ENCODE measurements at regions not wholly inside any gene's neighbourhood (a gene's known extent, or its start where the extent isn't known, plus 50 kb on each side); places are given as distances from the start of the nearest gene placed in this dataset.

- no TSS peak for BruUV-seq (replicated peaks)
- H3K9me3 ChIP-seq (ENCODE audit: control insufficient read depth, insufficient read depth, low read length) = no peaks in the 10 kb centered on the region; the same call in 1 of the 2 replicates
- DNase-seq = no peak
- no peak overlapping the region for H3K23ac ChIP-seq (ENCODE audit: low read depth, low read length)
- H4K5ac ChIP-seq (ENCODE audit: low read depth, low read length) = no peak overlapping the region
- no peak overlapping the region for H2BK120ac ChIP-seq (ENCODE audit: low read depth, low read length)
- H3K4me3 ChIP-seq (ENCODE audit: insufficient read depth, low read depth, low read length) = no peak overlapping the region
- no peak for ATAC-seq (ENCODE audit: low read depth)
- no peaks in the 10 kb centered on the region for H3K36me3 ChIP-seq (ENCODE audit: control insufficient read depth, insufficient read depth, low read length)
- H3K27ac ChIP-seq (ENCODE audit: insufficient read depth, low read length) = no peak overlapping the region
- H3K27me3 ChIP-seq (ENCODE audit: control insufficient read depth, insufficient read depth, low read length) = no peaks in the 10 kb centered on the region
- no peaks in the 10 kb centered on the region for H3K9me1 ChIP-seq (ENCODE audit: insufficient read depth, low read length)
- POLR2A ChIA-PET (ENCODE audit: unreplicated experiment) = no interaction called here
- no peaks in the 10 kb centered on the region for H4K20me1 ChIP-seq (ENCODE audit: insufficient read depth, low read length)
- no peak overlapping the region for H2AFZ ChIP-seq (replicated peaks; ENCODE audit: low read length, poor library complexity)
- H3K4ac ChIP-seq (ENCODE audit: low read depth, low read length) = no peak overlapping the region
- H3K4me2 ChIP-seq (ENCODE audit: low read depth, low read length) = no peak overlapping the region
- no peak overlapping the region for H4K91ac ChIP-seq (ENCODE audit: insufficient read depth, low read depth, low read length)
- H2BK15ac ChIP-seq (ENCODE audit: low read depth, low read length) = no peak overlapping the region
- no CpG with 5 or more reads among the region's 4 CpGs for WGBS, 2 experiments (ENCODE audit: extremely low coverage in 2 of 2, insufficient read length in 1 of 2)
- no peaks in the 10 kb centered on the region for H3K79me1 ChIP-seq (ENCODE audit: low read depth in 1 of 2, low read length in 2 of 2)
- intact Hi-C loops (cut with micrococcal nuclease) (no loop called here), dilution Hi-C loops (cut with HindIII; ENCODE audit: low sequenced_read_pairs, unreplicated experiment) (no loop called here), in situ Hi-C loops (cut with MboI; ENCODE audit: low sequenced_read_pairs) (no loop called here)
- H4K8ac ChIP-seq (ENCODE audit: low read depth in 2 of 2, low read length in 2 of 2) = no peak overlapping the region
- H2BK20ac ChIP-seq (ENCODE audit: low read depth, low read length) = no peak overlapping the region
- no peak overlapping the region for H3K18ac ChIP-seq (ENCODE audit: low read depth, low read length)
- no peak for TF ChIP-seq MAFK (IDR thresholded peaks at IDR 0.05; ENCODE audit: low read depth, low read length)
- no peak for TF ChIP-seq FOS (IDR thresholded peaks at IDR 0.05; ENCODE audit: low read depth, low read length)
- no peak for TF ChIP-seq RAD21 (IDR thresholded peaks at IDR 0.05; ENCODE audit: low read length)
- no peak for TF ChIP-seq SMC3 (IDR thresholded peaks at IDR 0.05; ENCODE audit: low read depth, low read length)
- TF ChIP-seq NFE2L2 (IDR thresholded peaks at IDR 0.05; ENCODE audit: low read depth, low read length) = no peak
- no peak for TF ChIP-seq CEBPB (IDR thresholded peaks at IDR 0.05; ENCODE audit: low read depth, low read length)
- TF ChIP-seq RFX5 (IDR thresholded peaks at IDR 0.05; ENCODE audit: low read depth, low read length) = no peak
- TF ChIP-seq USF2 (IDR thresholded peaks at IDR 0.05; ENCODE audit: low read depth, low read length) = no peak
- TF ChIP-seq CTCF (conservative IDR thresholded peaks at IDR 0.05; ENCODE audit: low read depth, low read length) = no peak
- no peak for TF ChIP-seq RCOR1 (IDR thresholded peaks at IDR 0.05; ENCODE audit: insufficient replicate concordance, low read length)
- TF ChIP-seq POLR2A (IDR thresholded peaks at IDR 0.05; ENCODE audit: low read depth, low read length) = no peak
- CTCF ChIA-PET = no interaction called here
- no peak overlapping the region for H2AK5ac ChIP-seq (ENCODE audit: low read depth, low read length)
- H2BK5ac ChIP-seq (ENCODE audit: low read depth, low read length, poor library complexity, severe bottlenecking) = no peak overlapping the region
- no peak overlapping the region for H3K56ac ChIP-seq (ENCODE audit: extremely low read depth, insufficient read depth, low read length)
- no peaks in the 10 kb centered on the region for H3K4me1 ChIP-seq (ENCODE audit: control insufficient read depth, insufficient read depth, low read length)
- H2AK9ac ChIP-seq (replicated peaks; ENCODE audit: low read depth, low read length, poor library complexity) = no peak overlapping the region
- no peak overlapping the region for H3K9ac ChIP-seq (ENCODE audit: low read depth, low read length)
- H3K14ac ChIP-seq (replicated peaks; ENCODE audit: low read depth, low read length) = no peak overlapping the region
Measured at GRCh38 chr3:180762866-180763265, 83.6 kb upstream of the CCDC39 start.
